Left ventricle myocardium inferior (tissue), 1 donor: ENCODE measurements at regions not wholly inside any gene's neighbourhood (a gene's known extent, or its start where the extent isn't known, plus 50 kb on each side); places are given as distances from the start of the nearest gene placed in this dataset.

Source experiments
- DNase-seq: peaks from one replicate; pipeline ENCODE4 v3.0.0-alpha.2; 2020
- H3K27ac ChIP-seq: fragments of 200-600 bp; replicated peaks from 2 replicates; pipeline ENCODE4 v1.8.0; 2021
- H3K27me3 ChIP-seq: fragments of 200-600 bp; 2 replicates; pipeline ENCODE4 v1.8.0; 2021; ENCODE audit warnings: low read depth
- H3K36me3 ChIP-seq: fragments of 200-600 bp; 2 replicates; pipeline ENCODE4 v1.8.0; 2021
- H3K4me1 ChIP-seq: fragments of 200-600 bp; 2 replicates; pipeline ENCODE4 v1.8.0; 2021
- H3K4me3 ChIP-seq: fragments of 200-600 bp; 2 replicates; pipeline ENCODE4 v1.8.0; 2021; ENCODE audit warnings: mild to moderate bottlenecking, moderate library complexity
- H3K9me3 ChIP-seq: fragments of 200-600 bp; replicated peaks from 2 replicates; pipeline ENCODE4 v1.8.0; 2021
- intact Hi-C: fragments of 100-400 bp; cut with micrococcal nuclease; formaldehyde crosslinking; loops from one replicate; pipeline ENCODE4 v1.11.0; 2022
- TF ChIP-seq, protein P1 (sequence below): fragments of 200-600 bp; IDR thresholded peaks from 2 replicates; pipeline ENCODE4 v1.8.0; 2021; ENCODE audit warnings: antibody characterized with exemption, mild to moderate bottlenecking, borderline replicate concordance
- donor health status: DM: no; HTN: yes; CAD: no; lungs with severe emphysema.

DNA sequence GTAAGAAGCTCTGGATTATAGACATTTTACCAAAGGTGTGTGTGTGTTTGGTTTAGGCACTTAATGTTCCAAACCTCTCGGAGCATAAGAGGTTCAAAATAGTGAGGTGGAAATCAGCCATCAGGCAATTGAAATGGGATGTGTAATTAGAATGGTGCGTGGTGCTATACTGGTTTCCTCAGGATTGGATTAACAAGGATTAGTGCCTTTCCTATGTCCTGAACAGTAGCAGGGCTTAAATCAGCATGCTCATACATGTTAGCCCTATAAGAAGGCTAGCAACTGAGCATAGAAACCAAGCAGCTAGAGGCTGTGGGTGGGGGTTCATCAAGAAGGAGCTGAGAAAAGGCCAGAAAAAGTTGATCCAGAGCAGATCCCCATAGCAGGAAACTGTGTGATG lies 256.8 kb upstream of the CXXC4 start:
- no peak for DNase-seq
- Histone ChIP-seq H3K27ac (no peak overlapping the region), H3K9me3 (no peaks in the 10 kb centered on the region), H3K4me3 (no peak overlapping the region), H3K36me3 (no peaks in the 10 kb centered on the region), H3K27me3 (no peaks in the 10 kb centered on the region), H3K4me1 (peaks cover 6% of the 10 kb centered on the region)
- TF ChIP-seq, protein P1, sequence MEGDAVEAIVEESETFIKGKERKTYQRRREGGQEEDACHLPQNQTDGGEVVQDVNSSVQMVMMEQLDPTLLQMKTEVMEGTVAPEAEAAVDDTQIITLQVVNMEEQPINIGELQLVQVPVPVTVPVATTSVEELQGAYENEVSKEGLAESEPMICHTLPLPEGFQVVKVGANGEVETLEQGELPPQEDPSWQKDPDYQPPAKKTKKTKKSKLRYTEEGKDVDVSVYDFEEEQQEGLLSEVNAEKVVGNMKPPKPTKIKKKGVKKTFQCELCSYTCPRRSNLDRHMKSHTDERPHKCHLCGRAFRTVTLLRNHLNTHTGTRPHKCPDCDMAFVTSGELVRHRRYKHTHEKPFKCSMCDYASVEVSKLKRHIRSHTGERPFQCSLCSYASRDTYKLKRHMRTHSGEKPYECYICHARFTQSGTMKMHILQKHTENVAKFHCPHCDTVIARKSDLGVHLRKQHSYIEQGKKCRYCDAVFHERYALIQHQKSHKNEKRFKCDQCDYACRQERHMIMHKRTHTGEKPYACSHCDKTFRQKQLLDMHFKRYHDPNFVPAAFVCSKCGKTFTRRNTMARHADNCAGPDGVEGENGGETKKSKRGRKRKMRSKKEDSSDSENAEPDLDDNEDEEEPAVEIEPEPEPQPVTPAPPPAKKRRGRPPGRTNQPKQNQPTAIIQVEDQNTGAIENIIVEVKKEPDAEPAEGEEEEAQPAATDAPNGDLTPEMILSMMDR: no peak
- intact Hi-C loops: no loop called here

DNA sequence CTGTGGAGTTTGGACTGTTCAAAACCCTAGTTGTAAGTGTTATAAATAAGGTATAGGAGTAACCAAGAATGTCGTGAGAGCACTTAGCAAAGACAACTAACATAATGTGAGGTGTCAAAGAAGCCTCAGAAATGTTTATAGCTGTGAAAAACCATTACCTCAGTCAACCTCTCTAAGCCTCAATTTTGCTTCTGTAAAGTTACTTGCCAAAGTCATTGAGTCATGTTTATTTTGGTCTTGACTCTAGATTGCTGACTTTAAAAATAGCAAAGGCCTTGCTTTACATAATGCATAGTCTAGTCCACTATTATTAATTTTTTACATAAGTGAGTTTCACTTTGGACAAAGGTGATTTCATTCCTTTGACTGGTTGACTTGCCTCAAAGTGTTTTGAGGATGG lies 257.6 kb upstream of the CXXC4 start:
- H3K27ac ChIP-seq: peak overlapping the region; percentile 62
- no peaks in the 10 kb centered on the region for H3K9me3 ChIP-seq

DNA sequence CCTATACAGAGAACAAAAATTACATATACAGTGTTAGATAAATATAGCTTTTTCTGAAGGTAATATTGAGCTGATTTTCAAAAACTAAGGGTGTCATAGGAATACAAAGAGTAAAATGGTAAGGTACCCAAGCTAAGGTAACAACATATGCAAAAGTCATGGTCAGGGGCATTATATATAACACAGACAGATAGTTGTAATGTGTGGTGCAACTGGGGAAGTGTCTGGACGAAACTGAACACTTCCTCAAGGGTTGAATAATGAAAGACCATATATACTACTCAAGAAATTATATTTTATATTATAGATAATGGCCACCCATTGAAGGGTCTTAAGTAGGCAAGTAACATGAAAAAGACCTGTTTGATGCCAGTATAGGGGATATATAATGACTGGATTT lies 262.1 kb upstream of the CXXC4 start:
- Histone ChIP-seq H3K27me3 (no peaks in the 10 kb centered on the region), H3K36me3 (no peaks in the 10 kb centered on the region), H3K4me3 (no peak overlapping the region), H3K9me3 (no peaks in the 10 kb centered on the region), H3K4me1 (peaks cover 6% of the 10 kb centered on the region), H3K27ac (no peak overlapping the region)
- TF ChIP-seq, protein P1: no peak
- DNase-seq: no peak
- intact Hi-C loops: no loop called here

More for the DNA sequence above, 257.6 kb upstream of the CXXC4 start:
- DNase-seq: no peak
- TF ChIP-seq, protein P1: no peak
- Histone ChIP-seq H3K4me3 (no peak overlapping the region), H3K36me3 (no peaks in the 10 kb centered on the region), H3K27me3 (no peaks in the 10 kb centered on the region), H3K4me1 (peaks cover 6% of the 10 kb centered on the region)
- intact Hi-C loops: no loop called here

DNA sequence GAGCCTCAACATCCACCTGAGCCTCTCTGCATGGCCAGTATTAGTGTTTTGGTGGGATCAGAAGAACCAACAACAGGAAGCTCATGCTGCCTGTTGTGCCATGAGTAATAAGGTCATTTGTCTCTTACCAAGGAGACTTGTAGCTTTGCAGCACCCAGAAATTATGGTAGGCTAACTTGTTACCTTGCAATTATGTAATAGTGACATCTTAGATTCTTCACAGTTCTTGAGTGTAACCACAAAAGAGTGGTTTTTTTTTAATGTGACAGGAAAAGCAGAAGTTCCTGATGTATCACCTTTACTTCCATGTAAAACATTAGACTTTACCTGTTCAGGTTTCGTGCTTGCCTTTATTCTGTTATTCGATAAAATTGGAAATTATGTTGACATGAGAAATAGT lies 263.9 kb upstream of the CXXC4 start:
- intact Hi-C loops: no loop called here
- H3K4me1 ChIP-seq: peaks cover 7% of the 10 kb centered on the region
- H3K36me3 ChIP-seq: no peaks in the 10 kb centered on the region
- TF ChIP-seq, protein P1: no peak
- no peak overlapping the region for H3K4me3 ChIP-seq
- H3K27me3 ChIP-seq: no peaks in the 10 kb centered on the region
- no peak overlapping the region for H3K27ac ChIP-seq
- DNase-seq: no peak
- H3K9me3 ChIP-seq: no peaks in the 10 kb centered on the region

DNA sequence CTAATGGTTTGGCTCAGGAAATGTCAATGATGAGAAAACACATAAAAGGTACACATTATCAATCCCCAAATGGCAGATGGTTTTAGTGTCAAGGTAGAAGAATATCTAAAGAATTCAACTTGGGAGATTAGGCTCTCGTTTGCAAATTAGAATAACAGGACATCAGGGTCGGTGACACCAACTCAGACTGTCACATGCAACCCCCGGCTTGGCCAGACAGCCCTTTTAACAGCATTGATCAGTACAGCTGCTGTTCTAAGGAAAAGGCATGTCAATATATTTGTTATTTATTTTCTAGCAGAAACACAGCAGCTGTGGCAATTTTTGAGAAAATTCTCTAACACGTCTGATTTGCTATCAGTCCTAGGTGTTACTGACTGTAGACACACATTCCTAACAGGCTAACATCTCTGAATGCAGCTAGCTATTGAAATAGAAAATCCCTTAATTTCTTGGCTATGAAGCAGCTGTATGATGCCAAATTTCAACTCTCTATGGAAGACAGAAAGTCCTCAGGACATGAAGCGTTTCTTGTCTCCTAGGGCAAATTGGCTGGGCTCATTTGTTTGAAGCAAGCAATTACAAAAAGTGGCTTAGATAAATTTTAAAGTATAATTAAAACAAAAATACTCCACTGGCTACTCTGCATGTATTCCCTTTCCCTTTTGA lies 269.0 kb upstream of the CXXC4 start:
- intact Hi-C loops: no loop called here
- no peaks in the 10 kb centered on the region for H3K9me3 ChIP-seq
- no peaks in the 10 kb centered on the region for H3K36me3 ChIP-seq
- TF ChIP-seq, protein P1: no peak
- no peak for DNase-seq
- H3K27ac ChIP-seq: peak overlapping the region; percentile 29
- H3K4me3 ChIP-seq: no peak overlapping the region
- peaks cover 15% of the 10 kb centered on the region for H3K4me1 ChIP-seq
- H3K27me3 ChIP-seq: no peaks in the 10 kb centered on the region
